AG10803 (cell line): ENCODE measurements at regions not wholly inside any gene's neighbourhood (a gene's known extent, or its start where the extent isn't known, plus 50 kb on each side); places are given as distances from the start of the nearest gene placed in this dataset.

Experiments used
- DNase-seq: peaks from one replicate; pipeline ENCODE4 v3.0.0; 2010; ENCODE audit warnings: low read depth
- H3K4me3 ChIP-seq: 2 replicates; pipeline ENCODE4 v1.5.1; 2011; ENCODE audit warnings: mild to moderate bottlenecking, low read length, control low read depth
- TF ChIP-seq, protein P1 (sequence below): conservative IDR thresholded peaks from 2 replicates; pipeline ENCODE4 v1.5.1; 2011; ENCODE audit warnings: mild to moderate bottlenecking, low read length, control low read depth, inconsistent platforms

GRCh38 chr12:76639646-76640045, 80.1 kb upstream of the OSBPL8 start:
- DNase-seq, result no peak
- TF ChIP-seq, protein P1, sequence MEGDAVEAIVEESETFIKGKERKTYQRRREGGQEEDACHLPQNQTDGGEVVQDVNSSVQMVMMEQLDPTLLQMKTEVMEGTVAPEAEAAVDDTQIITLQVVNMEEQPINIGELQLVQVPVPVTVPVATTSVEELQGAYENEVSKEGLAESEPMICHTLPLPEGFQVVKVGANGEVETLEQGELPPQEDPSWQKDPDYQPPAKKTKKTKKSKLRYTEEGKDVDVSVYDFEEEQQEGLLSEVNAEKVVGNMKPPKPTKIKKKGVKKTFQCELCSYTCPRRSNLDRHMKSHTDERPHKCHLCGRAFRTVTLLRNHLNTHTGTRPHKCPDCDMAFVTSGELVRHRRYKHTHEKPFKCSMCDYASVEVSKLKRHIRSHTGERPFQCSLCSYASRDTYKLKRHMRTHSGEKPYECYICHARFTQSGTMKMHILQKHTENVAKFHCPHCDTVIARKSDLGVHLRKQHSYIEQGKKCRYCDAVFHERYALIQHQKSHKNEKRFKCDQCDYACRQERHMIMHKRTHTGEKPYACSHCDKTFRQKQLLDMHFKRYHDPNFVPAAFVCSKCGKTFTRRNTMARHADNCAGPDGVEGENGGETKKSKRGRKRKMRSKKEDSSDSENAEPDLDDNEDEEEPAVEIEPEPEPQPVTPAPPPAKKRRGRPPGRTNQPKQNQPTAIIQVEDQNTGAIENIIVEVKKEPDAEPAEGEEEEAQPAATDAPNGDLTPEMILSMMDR, result no peak
- H3K4me3 ChIP-seq, result no peak overlapping the region

- no peak for DNase-seq
- TF ChIP-seq, protein P1, result no peak
- H3K4me3 ChIP-seq, result no peak overlapping the region
Measured at GRCh38 chr12:76641073-76641472, 81.5 kb upstream of the OSBPL8 start.

- no peak overlapping the region for H3K4me3 ChIP-seq
- TF ChIP-seq, protein P1, result no peak
- DNase-seq, result no peak
Measured at GRCh38 chr12:76641961-76642360, 82.4 kb upstream of the OSBPL8 start.

GRCh38 chr12:76643438-76643837, 83.9 kb upstream of the OSBPL8 start:
- TF ChIP-seq, protein P1, result no peak
- H3K4me3 ChIP-seq, result no peak overlapping the region
- DNase-seq, result peak; percentile 40

- H3K4me3 ChIP-seq, result no peak overlapping the region
- TF ChIP-seq, protein P1, result no peak
- no peak for DNase-seq
Measured at GRCh38 chr12:76644950-76645349, 85.4 kb upstream of the OSBPL8 start.

GRCh38 chr12:76645934-76646333, 86.4 kb upstream of the OSBPL8 start:
- TF ChIP-seq, protein P1, result no peak
- DNase-seq, result no peak

GRCh38 chr12:76646366-76646765, 86.8 kb upstream of the OSBPL8 start:
- TF ChIP-seq, protein P1, result no peak
- H3K4me3 ChIP-seq, result no peak overlapping the region
- DNase-seq, result no peak

More at GRCh38 chr12:76645934-76646333, 86.4 kb upstream of the OSBPL8 start:
- no peak overlapping the region for H3K4me3 ChIP-seq
